A549 (cell line): ENCODE measurements at regions not wholly inside any gene's neighbourhood (a gene's known extent, or its start where the extent isn't known, plus 50 kb on each side); places are given as distances from the start of the nearest gene placed in this dataset.

ENCODE experiments used
- ATOH8 ChIP-seq: fragments of 250-450 bp; sonication (Bioruptor Pico); IDR thresholded peaks from 2 replicates; pipeline ENCODE4 v1.5.0; 2020; ENCODE audit warnings: low read depth, mild to moderate bottlenecking, moderate library complexity
- CBX8 ChIP-seq: fragments of 200-600 bp; sonication (generic); IDR thresholded peaks from 2 replicates; pipeline ENCODE4 v1.6.1; 2016
- CTCF ChIP-seq: fragments of >200 bp; sonication (Bioruptor Twin); formaldehyde crosslinking; IDR thresholded peaks from 3 replicates; pipeline ENCODE4 v1.5.1; 2016
- E2F6 ChIP-seq: IDR thresholded peaks from 2 replicates; pipeline ENCODE4 v1.6.1; 2012; ENCODE audit warnings: low read depth, borderline replicate concordance
- EP300 ChIP-seq, 2 experiments: fragments of >200 bp; sonication (Bioruptor Twin); formaldehyde crosslinking; IDR thresholded peaks; 2 replicates in 1 of 2; 3 replicates in 1 of 2; pipeline ENCODE4 v1.6.1; 2016 to 2017
- JUN ChIP-seq, 2 experiments: fragments of >200 bp; sonication (Bioruptor Twin); formaldehyde crosslinking; IDR thresholded peaks; 2 replicates in 1 of 2; 3 replicates in 1 of 2; pipeline ENCODE4 v1.6.1; 2016 to 2017
- MAFK ChIP-seq: fragments of 450-650 bp; IDR thresholded peaks from 2 replicates; pipeline ENCODE4 v1.6.1; 2014; ENCODE audit not compliant: partially characterized antibody
- NR3C1 ChIP-seq: fragments of >200 bp; sonication (Bioruptor Twin); formaldehyde crosslinking; IDR thresholded peaks from 3 replicates; pipeline ENCODE4 v1.6.1; 2017
- POLR2A ChIP-seq: IDR thresholded peaks from 2 replicates; pipeline ENCODE4 v1.6.1; 2012; ENCODE audit warnings: mild to moderate bottlenecking, low read length
- RAD21 ChIP-seq, 2 experiments: fragments of >200 bp in 1 of 2; sonication (Bioruptor Twin) in 1 of 2; formaldehyde crosslinking in 1 of 2; IDR thresholded peaks in 1 of 2; conservative IDR thresholded peaks in 1 of 2; 2 replicates in 1 of 2; 3 replicates in 1 of 2; pipeline ENCODE4 v1.6.1; 2012 to 2018; ENCODE audit warnings: inconsistent platforms in 1 of 2
- REST ChIP-seq: fragments of 200-600 bp; sonication (generic); IDR thresholded peaks from 2 replicates; pipeline ENCODE4 v1.6.1; 2016; ENCODE audit warnings: antibody characterized with exemption, mild to moderate bottlenecking, moderate library complexity
- TFCP2L1 ChIP-seq: fragments of 250-450 bp; sonication (Bioruptor Pico); IDR thresholded peaks from 2 replicates; pipeline ENCODE4 v1.5.0; 2021; ENCODE audit warnings: mild to moderate bottlenecking

GRCh38 chr16:66082424-66082823 is 284.1 kb upstream of the CDH5 start:
- TF ChIP-seq POLR2A (no peak), RAD21 (conservative IDR thresholded peaks at IDR 0.05 in 1 of 2, IDR thresholded peaks at IDR 0.05 in 1 of 2) (no peak), CTCF (no peak), JUN (IDR thresholded peaks at IDR 0.05) (no peak), E2F6 (no peak), ATOH8 (CRISPR knock-in tag) (no peak), TFCP2L1 (CRISPR knock-in tag) (no peak), CBX8 (no peak), NR3C1 (no peak), EP300 (IDR thresholded peaks at IDR 0.05) (no peak), REST (no peak), MAFK (no peak)
